Natural killer cell (primary cell): ENCODE measurements at regions not wholly inside any gene's neighbourhood (a gene's known extent, or its start where the extent isn't known, plus 50 kb on each side); places are given as distances from the start of the nearest gene placed in this dataset.

Experiments used
- ATAC-seq, 3 donors: fragments of 150-1000 bp in 2 of 3; fragments of 200-7000 bp in 1 of 3; cut with Tn5 transposase; 1 replicate in 1 of 3; 2 replicates in 2 of 3; pipeline ENCODE4 v1.10.0; 2021; ENCODE audit warnings: mild to moderate bottlenecking in 2 of 3, moderate library complexity in 2 of 3
- DNase-seq, 2 donors: peaks; one replicate each; pipeline versions ENCODE4 v3.0.0 to v3.0.0-alpha.2; 2013 to 2021; ENCODE audit warnings: mixed read lengths in 1 of 2
- H3K27ac ChIP-seq: one replicate; pipeline ENCODE4 v1.5.1; 2013; ENCODE audit warnings: mild to moderate bottlenecking, low read length
- H3K27me3 ChIP-seq: one replicate; pipeline ENCODE4 v1.6.1; 2013; ENCODE audit warnings: low read length; ENCODE audit not compliant: control insufficient read depth, insufficient read depth
- H3K36me3 ChIP-seq: one replicate; pipeline ENCODE4 v1.6.1; 2013; ENCODE audit warnings: low read length; ENCODE audit not compliant: control insufficient read depth, insufficient read depth
- H3K4me1 ChIP-seq: one replicate; pipeline ENCODE4 v1.6.1; 2013; ENCODE audit warnings: low read length; ENCODE audit not compliant: control insufficient read depth, insufficient read depth
- H3K4me3 ChIP-seq: one replicate; pipeline ENCODE4 v1.5.1; 2013; ENCODE audit warnings: low read length
- H3K9me3 ChIP-seq: one replicate; pipeline ENCODE4 v1.6.1; 2013; ENCODE audit warnings: low read length; ENCODE audit not compliant: control insufficient read depth, insufficient read depth
- H3K27ac Mint-ChIP-seq, 2 donors: one replicate each; pipeline ENCODE4 v1.8.0; 2022; ENCODE audit warnings: mild to moderate bottlenecking in 2 of 2, mixed read lengths in 2 of 2, moderate library complexity in 1 of 2
- H3K27me3 Mint-ChIP-seq, 2 donors: one replicate each; pipeline ENCODE4 v1.8.0; 2022; ENCODE audit warnings: low read depth in 2 of 2, mixed read lengths in 2 of 2
- H3K36me3 Mint-ChIP-seq: one replicate; pipeline ENCODE4 v1.8.0; 2022; ENCODE audit warnings: mixed read lengths
- H3K4me1 Mint-ChIP-seq, 2 donors: one replicate each; pipeline ENCODE4 v1.8.0; 2022; ENCODE audit warnings: mixed read lengths in 2 of 2
- H3K4me3 Mint-ChIP-seq: one replicate; pipeline ENCODE4 v1.8.0; 2022; ENCODE audit warnings: mild to moderate bottlenecking, moderate library complexity, mixed read lengths
- H3K9me3 Mint-ChIP-seq, 2 donors: one replicate each; pipeline ENCODE4 v1.8.0; 2022; ENCODE audit warnings: mixed read lengths in 2 of 2
- CTCF ChIP-seq: fragments of 200-600 bp; IDR thresholded peaks from one replicate; pipeline ENCODE4 v1.8.0; 2022; ENCODE audit warnings: antibody characterized with exemption
- WGBS: methylation state at CpG from one replicate; pipeline ENCODE4 v1.1.7; 2013; ENCODE audit warnings: missing lambda C conversion rate; ENCODE audit not compliant: insufficient coverage; 5-methylcytosine and 5-hydroxymethylcytosine counted together
- intact Hi-C: fragments of 100-400 bp; cut with micrococcal nuclease; formaldehyde crosslinking; loops from one replicate; pipeline ENCODE4 v1.14.2; 2022

- H3K4me3 ChIP-seq = no peak overlapping the region
- no peak overlapping the region for H3K27ac Mint-ChIP-seq
- ATAC-seq (no peak), DNase-seq (no peak)
- H3K27ac ChIP-seq = no peak overlapping the region
- no peaks in the 10 kb centered on the region for H3K27me3 ChIP-seq
- no peaks in the 10 kb centered on the region for H3K4me1 Mint-ChIP-seq
- H3K9me3 ChIP-seq = no peaks in the 10 kb centered on the region
- no peaks in the 10 kb centered on the region for H3K4me1 ChIP-seq
- H3K4me3 Mint-ChIP-seq = no peak overlapping the region
- intact Hi-C loops = no loop called here
- no peak for TF ChIP-seq CTCF
- H3K36me3 Mint-ChIP-seq = no peaks in the 10 kb centered on the region
- no peaks in the 10 kb centered on the region for H3K27me3 Mint-ChIP-seq
- WGBS = 82% methylated on average over 5 of the region's 5 CpGs
- H3K9me3 Mint-ChIP-seq = no peaks in the 10 kb centered on the region
- no peaks in the 10 kb centered on the region for H3K36me3 ChIP-seq
These were observed 254.7 kb downstream of the ADGRD1 start for GRCh38 chr12:131208425-131208824.

- no peaks in the 10 kb centered on the region for H3K4me1 ChIP-seq
- peak in 1 of 2 donors; percentile 1 for DNase-seq
- Mint-ChIP-seq H3K36me3 (no peaks in the 10 kb centered on the region), H3K27ac (no peak overlapping the region), H3K27me3 (no peaks in the 10 kb centered on the region), H3K9me3 (no peaks in the 10 kb centered on the region), H3K4me1 (no peaks in the 10 kb centered on the region), H3K4me3 (no peak overlapping the region)
- no peaks in the 10 kb centered on the region for H3K36me3 ChIP-seq
- H3K9me3 ChIP-seq = no peaks in the 10 kb centered on the region
- intact Hi-C loops = no loop called here
- 78% methylated on average over 21 of the region's 21 CpGs for WGBS
- no peak overlapping the region for H3K4me3 ChIP-seq
- H3K27ac ChIP-seq = no peak overlapping the region
- ATAC-seq = no peak
- no peaks in the 10 kb centered on the region for H3K27me3 ChIP-seq
- no peak for TF ChIP-seq CTCF
These were observed 255.7 kb downstream of the ADGRD1 start for GRCh38 chr12:131209082-131210070.

GRCh38 chr12:131210506-131211339, 257.0 kb downstream of the ADGRD1 start:
- H3K27me3 ChIP-seq = no peaks in the 10 kb centered on the region
- ATAC-seq (no peak), DNase-seq (peak in 1 of 2 donors; percentile 13)
- no peaks in the 10 kb centered on the region for H3K9me3 ChIP-seq
- TF ChIP-seq CTCF = no peak
- Mint-ChIP-seq H3K27ac (no peak overlapping the region), H3K27me3 (no peaks in the 10 kb centered on the region), H3K4me3 (no peak overlapping the region), H3K9me3 (no peaks in the 10 kb centered on the region), H3K4me1 (no peaks in the 10 kb centered on the region), H3K36me3 (no peaks in the 10 kb centered on the region)
- no peaks in the 10 kb centered on the region for H3K36me3 ChIP-seq
- intact Hi-C loops = no loop called here
- H3K27ac ChIP-seq = no peak overlapping the region
- H3K4me3 ChIP-seq = no peak overlapping the region
- H3K4me1 ChIP-seq = no peaks in the 10 kb centered on the region
- 78% methylated on average over 13 of the region's 13 CpGs for WGBS
